Suprapubic skin (tissue), 3 donors: ENCODE measurements at regions not wholly inside any gene's neighbourhood (a gene's known extent, or its start where the extent isn't known, plus 50 kb on each side); places are given as distances from the start of the nearest gene placed in this dataset.

ENCODE experiments used
- CTCF ChIP-seq, 2 donors: fragments of 200-600 bp in 1 of 2; fragments of 450-650 bp in 1 of 2; sonication (generic) in 1 of 2; IDR thresholded peaks; one replicate each; pipeline ENCODE4 v1.5.1; 2016 to 2019; ENCODE audit warnings: antibody characterized with exemption in 2 of 2, mild to moderate bottlenecking in 1 of 2, moderate library complexity in 1 of 2
- POLR2A ChIP-seq, 2 donors: fragments of 450-650 bp; IDR thresholded peaks; one replicate each; pipeline ENCODE4 v1.6.1; 2017; ENCODE audit warnings: antibody characterized with exemption in 2 of 2, mild to moderate bottlenecking in 2 of 2, moderate library complexity in 2 of 2

- no peak for TF ChIP-seq CTCF (IDR thresholded peaks at IDR 0.05)
- TF ChIP-seq POLR2A (IDR thresholded peaks at IDR 0.05): no peak
These were observed 915.9 kb downstream of the PCDH17 start for GRCh38 chr13:58547419-58547818.
